GM19351 (cell line): ENCODE measurements at regions not wholly inside any gene's neighbourhood (a gene's known extent, or its start where the extent isn't known, plus 50 kb on each side); places are given as distances from the start of the nearest gene placed in this dataset.
"Not testable (repeated sequence)": the region's sequence is repeated elsewhere in the genome, so short reads cannot be mapped to it uniquely, and the experiment has no call there.

ENCODE experiments used
- ATAC-seq: cut with Tn5 transposase; IDR thresholded peaks from one replicate; pipeline ENCODE4 v1.9.1; 2021; ENCODE audit warnings: mild to moderate bottlenecking, moderate library complexity; ENCODE audit not compliant: unreplicated experiment

DNA sequence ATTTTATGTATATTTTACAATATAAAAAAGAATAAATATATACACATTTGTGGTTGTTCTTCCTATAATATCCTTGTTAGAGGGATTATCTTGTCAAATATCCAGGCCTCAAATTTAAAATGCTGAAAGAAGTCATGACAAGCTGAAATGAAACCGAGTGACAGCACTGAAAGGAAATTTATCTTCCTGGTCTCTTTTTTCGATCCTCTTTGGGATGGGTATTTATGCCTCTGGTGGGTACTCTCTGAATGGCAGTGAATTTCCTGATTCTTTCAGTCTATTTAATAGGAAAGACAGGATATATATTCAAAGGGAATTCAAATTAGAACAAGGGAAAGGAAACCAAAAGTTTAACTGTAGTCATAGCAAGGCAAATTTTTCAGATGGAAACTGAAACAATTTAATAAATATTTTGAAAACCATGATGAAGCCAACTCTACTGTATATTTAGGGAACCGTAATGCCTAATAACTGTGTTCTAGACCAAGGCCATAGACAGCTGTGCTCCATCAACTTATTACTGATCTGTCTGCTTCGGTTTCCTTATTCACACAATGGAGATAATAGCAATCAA lies 97.9 kb downstream of the DLEU7 start:
- no peak for ATAC-seq

DNA sequence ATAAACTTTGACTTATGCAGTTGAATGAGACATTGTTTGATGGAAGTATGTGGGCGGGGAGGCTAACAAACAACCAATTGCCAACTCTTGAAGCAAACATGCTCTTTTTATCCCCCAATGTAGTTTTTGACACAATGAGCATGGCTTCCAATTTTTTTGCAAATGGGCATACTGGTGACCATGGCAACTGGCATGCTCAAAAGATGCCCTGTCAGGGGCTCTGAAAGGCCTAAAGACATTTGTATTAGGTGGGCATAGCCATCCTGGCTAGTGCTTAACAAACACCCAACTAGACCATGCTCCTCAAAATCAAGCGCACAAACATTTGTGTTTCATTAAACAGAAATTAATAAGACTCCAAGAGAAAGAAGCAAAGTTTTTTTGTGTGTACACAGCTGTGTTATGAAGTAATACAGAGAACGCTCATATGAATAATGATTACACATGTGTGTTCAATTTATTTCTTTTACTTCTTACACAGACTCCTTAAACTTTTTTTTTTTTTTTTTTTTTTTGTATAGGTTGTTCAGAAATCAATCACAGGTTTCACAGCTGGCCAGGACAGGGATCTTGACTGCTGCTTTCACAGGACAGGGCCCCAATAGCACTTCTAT lies 95.6 kb downstream of the DLEU7 start:
- ATAC-seq, result no peak

- not testable (repeated sequence) for ATAC-seq
Measured at GRCh38 chr13:50753221-50753620, 90.3 kb downstream of the DLEU7 start.

- ATAC-seq, result not testable (repeated sequence)
Measured at GRCh38 chr13:50755862-50756685, 87.4 kb downstream of the DLEU7 start.

GRCh38 chr13:50757008-50757407 lies 86.5 kb downstream of the DLEU7 start:
- ATAC-seq, result no peak

DNA sequence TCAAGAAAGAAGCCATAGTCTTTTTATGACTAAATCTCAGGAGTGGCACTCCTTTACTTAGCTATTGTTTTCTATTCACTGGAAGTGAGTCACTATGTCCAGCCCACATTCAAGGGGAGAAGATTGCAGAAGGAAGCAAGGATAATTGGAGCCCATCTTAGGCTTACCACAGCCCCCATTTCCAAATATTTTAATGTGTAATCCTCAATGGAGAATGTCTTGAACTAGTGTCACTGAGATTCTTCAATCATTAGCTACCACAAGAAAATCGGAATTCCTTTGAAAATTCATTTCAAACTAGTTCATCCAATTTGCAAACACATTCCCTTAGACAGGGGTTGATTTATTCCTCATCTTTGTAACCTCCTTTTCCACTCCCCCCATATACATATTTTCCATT lies 84.7 kb downstream of the DLEU7 start:
- ATAC-seq, result no peak

GRCh38 chr13:50760751-50761150 lies 82.7 kb downstream of the DLEU7 start:
- no peak for ATAC-seq

DNA sequence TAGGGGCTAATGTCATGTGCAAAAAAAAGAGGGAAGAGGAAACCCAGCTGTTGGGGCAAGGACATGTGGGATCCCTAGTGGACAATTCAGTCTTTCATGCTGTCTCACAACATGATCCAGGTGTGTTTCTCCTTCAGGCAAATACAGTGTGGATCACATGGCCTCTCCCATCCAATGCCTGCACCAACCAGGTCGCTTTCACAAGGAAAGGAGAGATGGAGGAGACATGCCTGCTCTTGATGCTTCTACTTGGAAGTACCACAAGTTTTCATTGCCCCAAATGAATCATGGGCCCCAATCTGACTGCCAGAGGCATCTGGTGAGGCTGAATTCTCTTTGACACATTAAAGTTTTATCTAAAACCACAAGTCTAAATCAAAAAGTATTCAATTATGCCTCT lies 82.1 kb downstream of the DLEU7 start:
- no peak for ATAC-seq

DNA sequence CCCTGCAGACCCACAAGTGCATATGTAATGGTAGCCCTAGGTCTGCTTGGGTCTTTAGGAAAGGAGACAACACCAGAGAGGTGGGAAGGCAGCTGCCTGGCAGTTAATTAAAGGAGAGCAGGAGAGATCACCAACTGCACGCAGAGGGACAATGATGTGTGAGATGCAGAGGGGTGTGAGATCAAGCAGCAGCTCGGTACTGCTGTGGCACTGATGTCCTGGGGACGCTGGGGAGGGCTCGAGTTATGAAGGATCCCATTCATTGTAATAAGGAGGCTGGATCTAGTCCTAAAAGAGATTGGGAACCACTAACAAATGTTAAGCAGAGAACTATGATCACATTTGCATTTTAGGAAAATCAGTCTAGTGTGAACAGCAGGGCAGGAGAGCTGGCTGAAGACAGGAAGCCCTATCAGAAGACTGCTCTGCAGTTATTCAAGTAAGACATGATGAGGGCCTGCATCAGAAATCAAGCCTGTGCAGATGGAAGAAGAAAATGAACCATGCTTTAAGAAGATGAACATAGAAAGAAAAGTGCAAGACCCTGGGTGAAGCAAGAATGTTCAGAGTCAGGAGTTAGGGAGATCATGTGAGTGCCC lies 80.4 kb downstream of the DLEU7 start:
- ATAC-seq, result no peak

- no peak for ATAC-seq
Measured at GRCh38 chr13:50766013-50766412, 77.5 kb downstream of the DLEU7 start.

DNA sequence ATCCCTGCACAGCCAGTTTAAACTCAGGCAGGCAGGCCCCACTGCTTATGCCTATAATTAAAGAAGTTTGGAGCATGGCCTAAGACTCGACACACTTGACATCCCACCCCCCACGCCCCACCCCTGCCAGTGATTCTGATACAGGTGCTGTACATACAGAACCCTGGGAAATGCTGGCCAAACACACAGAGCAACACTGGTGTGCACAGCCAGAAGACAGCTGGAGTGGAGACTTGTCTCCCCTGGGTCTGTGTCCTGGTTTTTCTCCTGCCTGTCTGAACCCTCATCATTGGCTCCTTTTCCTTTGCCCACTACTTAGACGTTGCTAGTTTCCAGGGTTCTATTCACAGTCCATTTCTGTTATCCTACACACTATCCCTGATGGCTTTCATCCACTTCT lies 76.8 kb downstream of the DLEU7 start:
- no peak for ATAC-seq

DNA sequence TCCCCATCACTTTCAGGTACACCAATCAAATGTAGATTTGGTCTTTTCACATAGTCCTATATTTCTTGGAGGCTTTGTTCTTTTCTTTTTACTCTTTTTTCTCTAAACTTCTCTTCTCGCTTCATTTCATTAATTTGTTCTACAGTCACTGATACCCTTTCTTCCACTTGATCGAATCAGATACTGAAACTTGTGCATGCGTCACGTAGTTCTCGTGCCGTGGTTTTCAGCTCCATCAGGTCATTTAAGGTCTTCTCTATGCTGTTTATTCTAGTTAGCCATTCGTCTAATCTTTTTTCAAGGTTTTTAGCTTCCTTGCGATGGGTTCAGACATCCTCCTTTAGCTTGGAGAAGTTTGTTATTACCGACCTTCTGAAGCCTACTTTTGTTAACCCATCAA lies 70.6 kb downstream of the DLEU7 start:
- ATAC-seq, result not testable (repeated sequence)
